ENCODE measurements at regions not wholly inside any gene's neighbourhood (a gene's known extent, or its start where the extent isn't known, plus 50 kb on each side); places are given as distances from the start of the nearest gene placed in this dataset.

GRCh38 chr22:48750826-48751440 lies 1076.7 kb downstream of the BRD1 start:
- no peak for DNase-seq (ENCODE audit: low read depth in 2 of 2)

GRCh38 chr22:48750282-48750681 lies 1077.4 kb downstream of the BRD1 start:
- DNase-seq (ENCODE audit: low read depth in 2 of 2): no peak

DNA sequence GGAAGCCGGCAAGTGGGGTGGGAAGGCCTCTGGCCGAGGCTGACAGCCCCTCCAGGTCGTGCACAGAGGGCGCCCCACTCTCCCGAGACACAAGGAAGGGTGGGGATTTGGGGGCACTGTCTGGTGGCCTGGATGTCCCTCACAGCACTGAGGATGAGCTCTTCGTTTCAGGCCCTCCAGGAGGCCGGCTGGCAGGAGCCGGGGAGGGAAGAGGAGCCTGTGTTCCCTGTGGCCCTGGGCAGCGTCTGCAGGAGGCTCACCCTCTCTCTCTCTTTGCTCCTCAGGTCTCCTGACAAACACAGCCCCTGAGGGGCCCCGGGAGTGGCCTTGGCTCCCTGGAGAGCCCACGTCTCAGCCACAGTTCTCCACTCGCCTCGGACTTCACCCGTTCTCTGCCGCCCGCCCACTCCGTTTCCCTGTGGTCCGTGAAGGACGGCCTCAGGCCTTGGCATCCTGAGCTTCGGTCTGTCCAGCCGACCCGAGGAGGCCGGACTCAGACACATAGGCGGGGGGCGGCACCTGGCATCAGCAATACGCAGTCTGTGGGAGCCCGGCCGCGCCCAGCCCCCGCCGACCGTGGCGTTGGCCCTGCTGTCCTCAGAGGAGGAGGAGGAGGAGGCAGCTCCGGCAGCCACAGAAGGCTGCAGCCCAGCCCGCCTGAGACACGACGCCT lies 1078.0 kb downstream of the BRD1 start:
- DNase-seq (ENCODE audit: low read depth in 2 of 2): no peak

DNA sequence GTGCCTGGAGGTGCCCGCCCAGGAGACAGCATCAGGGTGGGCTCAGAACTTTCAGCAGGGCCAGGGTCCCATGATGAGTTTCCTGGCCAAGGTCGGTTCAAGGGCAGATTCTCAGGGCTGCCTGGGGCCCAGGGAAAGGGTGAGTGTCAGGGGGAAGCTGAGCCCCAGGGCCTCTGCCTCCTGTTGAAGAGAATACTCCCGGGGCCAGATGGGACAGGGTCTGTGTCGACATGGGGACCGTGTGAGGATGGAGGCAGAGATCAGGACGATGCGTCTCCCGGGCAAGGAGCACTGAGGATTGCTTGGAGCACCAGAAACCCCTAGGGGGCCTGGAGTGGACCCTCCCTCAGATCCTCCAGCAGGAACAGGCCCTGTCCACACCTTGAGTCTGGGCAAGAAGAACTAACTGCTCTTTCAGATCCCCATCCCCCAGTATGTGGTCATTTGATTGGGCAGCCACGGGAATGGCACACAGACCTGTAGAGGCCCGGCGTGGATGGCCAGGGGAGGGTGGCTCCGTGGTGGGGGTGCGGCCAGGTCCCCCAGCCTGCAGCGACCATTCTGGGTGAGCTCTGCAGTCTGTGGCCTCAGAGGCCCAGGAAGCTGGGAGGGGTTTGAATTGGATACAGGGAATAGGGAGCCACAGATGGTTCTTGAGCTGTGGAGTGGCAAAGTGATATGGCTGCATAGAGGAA lies 1078.7 kb downstream of the BRD1 start:
- DNase-seq (ENCODE audit: low read depth in 2 of 2): no peak

- no peak for DNase-seq (ENCODE audit: low read depth in 2 of 2)
Observed at GRCh38 chr22:48748113-48748859, 1079.4 kb downstream of the BRD1 start.

DNA sequence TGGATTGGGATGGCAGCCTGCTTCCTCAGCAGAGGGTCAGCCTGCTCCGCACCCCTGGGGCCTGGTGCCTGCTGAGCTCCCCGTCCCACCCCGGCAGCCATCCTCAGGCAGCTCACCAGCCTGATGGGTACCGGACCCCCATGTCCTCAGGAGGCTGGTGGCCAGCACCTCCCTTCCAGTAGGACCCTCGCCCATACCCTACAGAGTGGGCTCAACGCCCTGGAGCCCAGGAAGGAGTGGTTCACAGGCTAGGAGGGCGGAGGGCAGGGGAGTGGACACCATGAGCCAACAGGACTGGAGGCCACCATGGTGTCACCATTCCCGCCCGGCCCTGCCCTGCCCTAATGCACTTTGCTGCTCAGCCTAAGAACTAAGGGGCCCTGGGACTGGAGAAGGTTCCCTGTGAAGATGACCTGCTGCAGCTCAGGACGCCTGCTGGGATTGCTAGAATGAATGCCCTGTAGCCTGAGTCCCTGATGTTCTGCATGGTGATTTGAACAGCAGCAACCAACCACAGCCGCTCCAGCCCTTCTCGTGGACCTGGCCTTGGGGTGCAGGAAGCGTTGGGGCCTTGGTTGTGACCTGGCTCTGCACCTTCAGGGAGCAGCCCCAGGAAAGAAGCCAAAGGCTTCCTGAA lies 1080.8 kb downstream of the BRD1 start:
- no peak for DNase-seq (ENCODE audit: low read depth in 2 of 2)

DNA sequence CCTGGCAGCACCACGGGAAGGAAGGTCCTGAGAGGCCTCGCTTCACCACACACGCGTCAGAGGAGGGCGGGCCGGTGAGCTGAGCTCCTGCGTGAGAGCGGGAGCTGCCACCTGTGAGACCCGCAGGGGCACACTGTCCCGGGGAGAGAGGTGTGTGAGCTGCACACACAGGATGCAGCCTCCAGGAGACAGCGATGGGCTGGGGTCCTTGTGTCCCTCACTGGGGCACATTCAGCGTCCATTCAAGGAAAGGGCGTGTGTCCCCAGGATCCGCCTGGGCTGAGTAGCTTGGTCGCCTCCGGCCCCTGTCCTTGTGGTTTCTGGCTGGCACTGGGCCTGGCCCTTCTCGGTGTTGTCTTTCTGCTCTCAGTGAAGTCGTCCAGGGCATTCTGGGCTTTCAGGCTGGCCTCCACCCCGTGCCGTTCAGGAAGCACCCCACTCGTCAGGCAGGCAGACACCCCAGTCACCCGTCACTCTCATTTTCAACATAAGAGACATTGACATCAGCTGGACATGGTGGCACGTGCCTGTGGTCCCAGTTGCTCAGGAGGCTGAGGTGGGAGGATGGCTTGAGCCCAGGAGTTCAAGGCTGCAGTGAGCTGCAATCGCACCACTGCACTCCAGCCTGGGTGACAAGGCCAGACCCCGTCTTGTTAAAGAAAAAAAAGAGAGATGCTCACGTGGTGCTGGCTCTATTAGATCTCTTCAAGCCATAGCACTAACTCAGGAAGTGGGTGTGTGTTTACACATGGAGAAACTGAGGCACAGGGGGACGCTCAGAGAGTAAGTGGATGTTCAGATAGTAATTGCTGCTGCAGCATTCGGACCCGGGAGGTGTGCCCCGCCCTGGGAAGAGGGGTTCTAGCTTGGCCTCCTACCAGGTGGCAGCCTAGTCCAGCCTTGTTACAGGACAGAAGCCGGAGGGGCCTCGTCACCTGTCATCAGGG lies 1081.6 kb downstream of the BRD1 start:
- no peak for DNase-seq (ENCODE audit: low read depth in 2 of 2)

- no peak for DNase-seq (ENCODE audit: low read depth in 2 of 2)
Observed at GRCh38 chr22:48744967-48745841, 1082.5 kb downstream of the BRD1 start.

DNA sequence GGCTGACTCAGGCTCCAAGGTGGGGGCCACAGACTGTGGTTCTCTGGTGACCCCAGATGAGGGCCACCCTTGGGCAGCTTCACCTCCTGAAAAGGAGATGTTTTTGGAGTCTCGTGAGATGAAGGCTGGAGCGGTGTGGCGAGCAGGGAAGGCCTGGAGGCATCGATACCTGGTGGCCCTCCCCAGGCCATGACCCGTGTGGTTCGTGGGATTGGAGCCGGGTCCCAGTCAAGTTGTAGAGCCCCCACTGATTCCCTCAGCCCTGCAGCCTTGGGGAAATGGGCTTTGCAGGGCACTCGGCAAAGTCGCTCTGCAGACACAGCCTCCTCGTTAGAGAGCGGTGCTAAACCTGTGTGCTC lies 1083.4 kb downstream of the BRD1 start:
- no peak for DNase-seq (ENCODE audit: low read depth in 2 of 2)

DNA sequence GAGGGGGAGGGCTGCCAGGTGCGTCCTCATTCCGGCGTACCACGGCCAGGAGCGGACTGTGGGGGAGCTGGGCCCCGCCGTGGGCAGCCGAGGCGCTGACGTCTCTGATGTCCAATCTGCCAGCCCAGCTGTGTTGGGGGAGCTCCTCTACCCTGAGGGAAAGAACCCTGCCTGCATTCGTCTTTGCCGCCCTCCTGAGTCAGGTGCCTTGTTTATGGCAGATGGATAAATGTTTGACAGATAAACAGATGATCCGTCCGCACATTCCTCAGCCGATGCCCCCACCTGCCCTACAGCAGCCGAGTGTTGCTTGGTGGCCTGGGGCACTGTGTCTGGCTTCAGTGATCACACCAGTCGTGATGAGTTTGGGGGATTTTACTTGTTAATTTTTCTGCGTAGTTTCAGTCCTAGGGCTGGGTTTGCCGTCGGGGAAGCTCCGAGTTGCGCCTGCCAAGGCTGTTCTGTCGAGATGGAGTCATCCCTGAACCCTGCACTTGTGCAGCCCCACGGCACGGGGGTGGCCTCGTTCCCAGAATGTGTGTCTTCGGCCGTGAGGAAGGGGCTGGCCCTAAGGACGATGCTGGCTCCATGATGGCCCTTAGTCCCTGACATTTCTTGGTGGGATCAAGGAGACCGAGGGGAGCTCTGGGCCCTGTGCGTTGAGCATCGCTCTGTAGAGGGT lies 1083.9 kb downstream of the BRD1 start:
- no peak for DNase-seq (ENCODE audit: low read depth in 2 of 2)

DNA sequence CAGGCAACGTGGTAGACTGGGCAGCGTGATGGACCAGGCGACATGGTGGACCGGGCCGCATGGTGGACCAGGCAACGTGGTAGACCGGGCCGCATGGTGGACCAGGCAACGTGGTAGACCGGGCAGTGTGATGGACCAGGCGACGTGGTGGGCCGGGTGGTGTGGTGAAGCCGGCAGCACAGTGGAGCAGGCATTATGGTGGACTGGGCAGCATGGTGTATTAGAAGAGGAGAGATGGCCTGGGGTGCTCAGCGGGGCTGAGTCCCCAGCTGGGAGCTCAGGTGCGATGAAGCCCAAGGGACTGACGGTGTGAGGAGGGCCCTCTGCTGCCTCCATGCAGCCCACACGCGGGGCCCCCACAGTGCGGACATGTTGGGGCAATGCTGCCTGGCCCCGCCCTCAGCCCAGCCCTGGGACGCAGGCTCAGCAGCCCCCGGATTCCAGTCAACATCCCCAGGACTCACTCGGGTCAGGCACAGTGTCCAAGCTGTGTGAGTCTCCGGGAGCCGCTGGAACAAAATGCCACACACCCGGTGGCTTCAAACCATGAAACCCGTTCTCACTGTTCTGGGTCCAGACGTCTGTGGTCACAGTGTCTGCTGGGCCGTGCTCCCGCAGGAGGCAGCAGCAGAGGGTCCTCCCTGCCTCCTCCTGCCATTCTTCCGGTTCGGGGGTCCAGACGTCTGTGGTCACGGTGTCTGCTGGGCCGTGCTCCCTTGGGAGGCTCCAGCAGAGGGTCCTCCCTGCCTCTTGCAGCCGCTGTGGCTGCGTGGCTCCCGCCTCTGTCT lies 1084.9 kb downstream of the BRD1 start:
- no peak for DNase-seq (ENCODE audit: low read depth in 2 of 2)

- no peak for DNase-seq (ENCODE audit: low read depth in 2 of 2)
Observed at GRCh38 chr22:48742191-48742555, 1085.5 kb downstream of the BRD1 start.

GRCh38 chr22:48741540-48741939 lies 1086.1 kb downstream of the BRD1 start:
- no peak for DNase-seq (ENCODE audit: low read depth in 2 of 2)

GRCh38 chr22:48740731-48741405 lies 1086.8 kb downstream of the BRD1 start:
- DNase-seq (ENCODE audit: low read depth in 2 of 2): no peak

DNA sequence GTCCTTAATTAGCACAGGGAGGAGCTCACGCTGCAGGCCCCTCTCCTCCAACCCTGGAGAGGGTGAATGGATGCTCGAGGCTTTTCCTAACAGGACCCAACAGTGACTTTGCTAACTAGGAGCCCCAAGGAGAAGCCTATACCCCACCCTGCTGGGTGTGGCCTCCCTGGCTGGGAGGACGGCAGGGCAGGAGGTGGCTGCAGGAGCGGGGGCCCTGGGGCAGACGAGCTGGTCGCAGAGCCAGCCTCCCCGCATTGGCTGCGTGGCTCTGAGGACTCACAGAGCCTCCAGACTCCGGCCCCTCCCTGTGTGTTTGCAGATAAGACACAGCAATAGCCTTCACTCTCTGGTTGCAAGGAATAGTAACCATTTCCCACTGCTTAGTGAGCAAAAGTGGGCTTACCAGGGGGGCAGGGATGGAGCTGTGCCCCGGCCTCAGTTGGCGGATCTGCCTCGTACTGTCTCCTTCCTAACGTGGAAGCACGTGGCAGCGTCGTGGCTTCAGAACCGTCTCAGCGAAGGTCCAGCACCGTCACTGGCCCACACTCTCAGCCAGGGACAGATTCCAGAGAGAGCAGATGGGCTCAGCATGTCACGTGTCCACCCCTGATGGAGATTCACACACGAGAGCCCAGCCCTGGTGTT lies 1087.5 kb downstream of the BRD1 start:
- DNase-seq (ENCODE audit: low read depth in 2 of 2): no peak

DNA sequence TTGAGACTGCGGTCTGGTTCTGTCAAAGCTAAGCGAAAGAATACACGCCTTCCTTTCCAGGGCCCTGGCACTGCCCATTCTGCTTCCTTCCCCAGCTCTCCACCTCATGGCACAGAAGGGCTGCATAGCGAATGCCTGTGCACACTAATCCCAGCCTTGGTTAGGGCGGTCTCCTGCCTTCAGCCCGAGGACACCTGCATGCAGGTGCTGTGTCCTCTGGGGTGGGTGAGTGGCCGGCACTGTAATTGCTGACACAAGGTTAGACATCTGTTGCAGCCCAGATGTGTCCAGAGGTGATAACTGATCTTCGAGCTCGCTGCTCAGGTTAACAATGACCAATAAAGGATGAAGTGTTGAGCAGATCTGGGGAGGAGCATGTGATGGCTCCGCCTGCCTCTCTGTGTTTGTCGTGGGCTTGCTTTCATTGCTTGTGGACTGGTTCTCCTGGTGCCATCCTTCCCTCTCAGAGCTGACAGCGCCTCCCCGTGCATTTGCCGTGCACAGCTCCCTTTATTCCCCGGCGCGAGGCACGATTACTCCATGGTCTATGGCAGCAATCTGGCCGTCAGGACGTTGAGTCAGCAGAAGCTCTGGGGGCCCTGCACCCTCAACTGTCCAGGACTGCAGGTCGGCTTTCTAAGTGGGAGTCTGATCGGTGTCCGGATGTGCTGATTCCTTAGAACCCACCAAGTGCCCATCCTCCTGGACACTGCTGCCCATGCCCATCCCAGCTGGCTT lies 1088.2 kb downstream of the BRD1 start:
- no peak for DNase-seq (ENCODE audit: low read depth in 2 of 2)
